ENCODE measurements at regions not wholly inside any gene's neighbourhood (a gene's known extent, or its start where the extent isn't known, plus 50 kb on each side); places are given as distances from the start of the nearest gene placed in this dataset.

DNA sequence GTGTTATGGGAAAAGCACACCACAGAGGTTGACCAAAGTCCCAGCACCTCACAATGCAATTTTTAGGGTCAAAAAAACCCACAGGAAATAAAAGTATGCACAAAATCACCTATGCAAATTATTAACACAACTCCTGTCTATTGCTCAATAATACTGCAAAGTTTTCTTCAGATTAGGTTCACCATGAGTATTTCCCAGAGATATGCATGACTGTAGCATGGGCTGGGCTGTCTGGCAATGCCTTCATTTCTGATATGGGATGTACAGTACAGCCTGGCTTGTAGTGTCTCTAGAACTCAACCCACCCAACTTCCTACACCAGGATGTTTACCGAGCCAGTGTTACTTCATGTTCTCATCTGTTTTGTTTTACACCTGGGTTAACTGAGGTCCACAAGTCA, 698.7 kb upstream of the ARGLU1 start:
- Histone ChIP-seq H3K36me3 (ENCODE audit: insufficient read depth, low read length, poor library complexity, severe bottlenecking) (no peaks in the 10 kb centered on the region), H3K9me3 (ENCODE audit: low read depth, low read length, poor library complexity, severe bottlenecking) (no peaks in the 10 kb centered on the region), H3K27me3 (replicated peaks; ENCODE audit: insufficient read depth, low read depth, low read length, poor library complexity) (no peaks in the 10 kb centered on the region), H3K27ac (ENCODE audit: low read depth, low read length, poor library complexity, severe bottlenecking) (no peak overlapping the region), H3K4me1 (ENCODE audit: insufficient read depth, low read length, poor library complexity, severe bottlenecking) (peaks cover 8% of the 10 kb centered on the region), H3K4me3 (ENCODE audit: low read depth, low read length, poor library complexity, severe bottlenecking) (no peak overlapping the region)
- TF ChIP-seq, protein P1, sequence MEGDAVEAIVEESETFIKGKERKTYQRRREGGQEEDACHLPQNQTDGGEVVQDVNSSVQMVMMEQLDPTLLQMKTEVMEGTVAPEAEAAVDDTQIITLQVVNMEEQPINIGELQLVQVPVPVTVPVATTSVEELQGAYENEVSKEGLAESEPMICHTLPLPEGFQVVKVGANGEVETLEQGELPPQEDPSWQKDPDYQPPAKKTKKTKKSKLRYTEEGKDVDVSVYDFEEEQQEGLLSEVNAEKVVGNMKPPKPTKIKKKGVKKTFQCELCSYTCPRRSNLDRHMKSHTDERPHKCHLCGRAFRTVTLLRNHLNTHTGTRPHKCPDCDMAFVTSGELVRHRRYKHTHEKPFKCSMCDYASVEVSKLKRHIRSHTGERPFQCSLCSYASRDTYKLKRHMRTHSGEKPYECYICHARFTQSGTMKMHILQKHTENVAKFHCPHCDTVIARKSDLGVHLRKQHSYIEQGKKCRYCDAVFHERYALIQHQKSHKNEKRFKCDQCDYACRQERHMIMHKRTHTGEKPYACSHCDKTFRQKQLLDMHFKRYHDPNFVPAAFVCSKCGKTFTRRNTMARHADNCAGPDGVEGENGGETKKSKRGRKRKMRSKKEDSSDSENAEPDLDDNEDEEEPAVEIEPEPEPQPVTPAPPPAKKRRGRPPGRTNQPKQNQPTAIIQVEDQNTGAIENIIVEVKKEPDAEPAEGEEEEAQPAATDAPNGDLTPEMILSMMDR (conservative IDR thresholded peaks at IDR 0.05; ENCODE audit: low read depth, low read length) = no peak
- TF ChIP-seq EZH2 (IDR thresholded peaks at IDR 0.05; ENCODE audit: borderline replicate concordance, low read depth, low read length, poor library complexity, severe bottlenecking) = no peak
- ChIA-PET POLR2A (ENCODE audit: low non-redundant PET) (no interaction called here), CTCF (no interaction called here)
- BruUV-seq (replicated peaks) = no TSS peak
- intact Hi-C loops (cut with micrococcal nuclease; ENCODE audit: unreplicated experiment) = no loop called here
- no peak for DNase-seq (ENCODE audit: low spot score)

- Histone ChIP-seq H3K4me1 (ENCODE audit: insufficient read depth, low read length, poor library complexity, severe bottlenecking) (no peaks in the 10 kb centered on the region), H3K27ac (ENCODE audit: low read depth, low read length, poor library complexity, severe bottlenecking) (no peak overlapping the region), H3K4me3 (ENCODE audit: low read depth, low read length, poor library complexity, severe bottlenecking) (no peak overlapping the region), H3K9me3 (ENCODE audit: low read depth, low read length, poor library complexity, severe bottlenecking) (no peaks in the 10 kb centered on the region), H3K27me3 (replicated peaks; ENCODE audit: insufficient read depth, low read depth, low read length, poor library complexity) (no peaks in the 10 kb centered on the region), H3K36me3 (ENCODE audit: insufficient read depth, low read length, poor library complexity, severe bottlenecking) (no peaks in the 10 kb centered on the region)
- no peak for DNase-seq (ENCODE audit: low spot score)
- CTCF ChIA-PET = no interaction called here
- no TSS peak for BruUV-seq (replicated peaks)
- POLR2A ChIA-PET (ENCODE audit: low non-redundant PET) = no interaction called here
- intact Hi-C loops (cut with micrococcal nuclease; ENCODE audit: unreplicated experiment) = no loop called here
- no peak for TF ChIP-seq EZH2 (IDR thresholded peaks at IDR 0.05; ENCODE audit: borderline replicate concordance, low read depth, low read length, poor library complexity, severe bottlenecking)
- TF ChIP-seq, protein P1 (conservative IDR thresholded peaks at IDR 0.05; ENCODE audit: low read depth, low read length) = no peak
These were observed 690.8 kb upstream of the ARGLU1 start for GRCh38 chr13:107258599-107259187.

DNA sequence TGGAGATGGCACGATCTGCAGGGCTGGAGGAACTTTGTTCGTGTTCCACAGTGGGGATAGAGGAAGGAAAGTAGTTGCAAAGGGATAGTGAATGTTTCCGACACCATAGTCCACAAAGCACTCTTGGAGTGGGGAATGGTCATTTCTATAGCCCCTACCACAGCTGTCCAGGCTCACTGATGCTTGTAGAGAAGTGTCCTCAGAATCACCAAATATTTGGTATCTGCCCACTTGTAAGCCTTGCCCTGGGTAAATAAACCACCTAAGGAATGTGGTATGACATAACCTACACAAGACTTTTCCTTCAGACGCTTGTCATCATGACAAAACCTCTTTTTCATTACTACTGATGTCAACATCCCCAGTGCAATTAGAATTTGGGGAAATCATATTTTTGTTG, 686.5 kb upstream of the ARGLU1 start:
- H3K9me3 ChIP-seq (ENCODE audit: low read depth, low read length, poor library complexity, severe bottlenecking) = no peaks in the 10 kb centered on the region
- ChIA-PET POLR2A (ENCODE audit: low non-redundant PET) (no interaction called here), CTCF (no interaction called here)
- no peak overlapping the region for H3K4me3 ChIP-seq (ENCODE audit: low read depth, low read length, poor library complexity, severe bottlenecking)
- H3K4me1 ChIP-seq (ENCODE audit: insufficient read depth, low read length, poor library complexity, severe bottlenecking) = no peaks in the 10 kb centered on the region
- TF ChIP-seq, protein P1 (conservative IDR thresholded peaks at IDR 0.05; ENCODE audit: low read depth, low read length) = no peak
- no peak for TF ChIP-seq EZH2 (IDR thresholded peaks at IDR 0.05; ENCODE audit: borderline replicate concordance, low read depth, low read length, poor library complexity, severe bottlenecking)
- no peak overlapping the region for H3K27ac ChIP-seq (ENCODE audit: low read depth, low read length, poor library complexity, severe bottlenecking)
- no peaks in the 10 kb centered on the region for H3K27me3 ChIP-seq (replicated peaks; ENCODE audit: insufficient read depth, low read depth, low read length, poor library complexity)
- BruUV-seq (replicated peaks) = no TSS peak
- H3K36me3 ChIP-seq (ENCODE audit: insufficient read depth, low read length, poor library complexity, severe bottlenecking) = no peaks in the 10 kb centered on the region
- DNase-seq (ENCODE audit: low spot score) = no peak
- intact Hi-C loops (cut with micrococcal nuclease; ENCODE audit: unreplicated experiment) = no loop called here

All from A673 (cell line).